A673 (cell line): ENCODE measurements at regions not wholly inside any gene's neighbourhood (a gene's known extent, or its start where the extent isn't known, plus 50 kb on each side); places are given as distances from the start of the nearest gene placed in this dataset.

Source experiments
- CTCF ChIP-seq: fragments of 300-800, 200-600 bp; sonication (generic); conservative IDR thresholded peaks from 2 replicates; pipeline ENCODE4 v1.5.1; 2017; ENCODE audit warnings: low read depth, mild to moderate bottlenecking, antibody characterized with exemption, low read length, moderate library complexity, mixed read lengths
- EZH2 ChIP-seq: fragments of 200-600 bp; sonication (generic); IDR thresholded peaks from 2 replicates; pipeline ENCODE4 v1.6.1; 2017; ENCODE audit warnings: borderline replicate concordance, low read depth, mild to moderate bottlenecking, mixed read lengths, antibody characterized with exemption, low read length; ENCODE audit not compliant: poor library complexity, severe bottlenecking

DNA sequence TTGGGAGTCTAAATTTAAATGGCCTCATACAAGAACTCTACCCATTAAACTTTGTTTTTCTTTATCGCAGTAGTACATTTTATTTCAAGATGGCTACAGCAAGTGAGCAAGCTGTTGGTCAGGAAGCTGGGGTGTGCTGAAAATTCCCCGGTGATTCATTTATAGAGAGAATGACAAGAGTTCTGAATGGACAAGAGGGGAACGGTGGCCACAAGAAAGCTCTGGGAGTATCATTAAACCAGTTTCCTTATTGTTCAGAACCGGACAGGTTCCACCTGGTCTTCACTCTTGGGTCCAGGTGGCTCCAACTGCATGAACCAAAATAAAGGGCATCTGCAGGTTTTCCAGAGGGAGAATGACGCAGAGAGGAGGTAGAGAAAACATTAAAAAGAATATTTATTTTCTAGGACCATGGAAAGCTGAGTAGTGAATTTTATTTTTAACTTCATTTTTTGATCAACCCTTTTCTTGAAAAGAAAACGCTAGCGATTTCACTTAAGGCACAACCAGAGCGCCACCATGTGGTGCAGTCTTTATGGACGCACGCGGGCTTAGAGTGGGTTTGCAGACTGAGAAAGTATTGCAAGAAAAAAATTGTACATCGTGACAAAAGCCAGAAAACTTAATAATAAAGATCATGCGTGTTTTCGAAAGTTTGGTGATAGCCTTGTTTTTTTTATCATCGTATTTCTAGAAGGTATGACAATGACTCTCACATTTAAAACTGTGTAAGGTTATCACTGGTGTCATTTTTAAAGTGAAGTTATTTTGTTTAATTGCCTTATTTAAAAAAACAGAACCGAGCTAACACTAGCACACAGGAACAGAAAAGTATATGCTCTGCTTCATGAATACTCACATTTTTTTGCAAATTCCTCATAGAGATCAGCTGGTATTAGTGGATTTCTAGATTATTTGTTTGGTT, 97.9 kb upstream of the NOL4 start:
- TF ChIP-seq CTCF (peak; percentile 95), EZH2 (no peak)
